HepG2 (cell line): ENCODE measurements at regions not wholly inside any gene's neighbourhood (a gene's known extent, or its start where the extent isn't known, plus 50 kb on each side); places are given as distances from the start of the nearest gene placed in this dataset.

ENCODE experiments used
- GATAD2A ChIP-seq: IDR thresholded peaks from 2 replicates; pipeline ENCODE4 v1.6.1; 2016
- HNF1A ChIP-seq, 2 experiments: sonication (generic) in 1 of 2; formaldehyde crosslinking in 1 of 2; IDR thresholded peaks; 2 replicates each; pipeline versions ENCODE4 v1.4.0 to v1.6.1; 2016 to 2020; ENCODE audit warnings: borderline replicate concordance in 1 of 2, low read depth in 1 of 2, mild to moderate bottlenecking in 1 of 2, missing genetic modification reagents in 1 of 2
- PRDM10 ChIP-seq: sonication (generic); formaldehyde crosslinking; IDR thresholded peaks from 2 replicates; pipeline ENCODE4 v1.4.0; 2020; ENCODE audit warnings: low read depth, missing genetic modification reagents
- SMYD3 ChIP-seq: sonication (generic); formaldehyde crosslinking; IDR thresholded peaks from 2 replicates; pipeline ENCODE4 v1.8.1; 2023; ENCODE audit warnings: mild to moderate bottlenecking, missing genetic modification reagents
- SOX13 ChIP-seq, 3 experiments: fragments of 450-650 bp in 1 of 3; sonication (generic) in 1 of 3; formaldehyde crosslinking in 1 of 3; IDR thresholded peaks in 2 of 3; conservative IDR thresholded peaks in 1 of 3; 2 replicates each; pipeline versions ENCODE4 v1.5.0 to v1.6.1; 2016 to 2020; ENCODE audit warnings: antibody characterized with exemption in 1 of 3, mild to moderate bottlenecking in 1 of 3, missing compliant biosample characterization in 1 of 3, missing genetic modification reagents in 1 of 3, moderate library complexity in 1 of 3
- SOX5 ChIP-seq: IDR thresholded peaks from 2 replicates; pipeline ENCODE4 v1.6.1; 2016; ENCODE audit warnings: borderline replicate concordance
- ZNF710 ChIP-seq: sonication (generic); formaldehyde crosslinking; IDR thresholded peaks from 2 replicates; pipeline ENCODE4 v1.5.0; 2020; ENCODE audit warnings: mild to moderate bottlenecking, missing genetic modification reagents, borderline replicate concordance

- TF ChIP-seq ZNF710 (CRISPR knock-in tag) = 0 out of 2 replicates have a peak, but pooled peaks have one; percentile 26
- peak; percentile 81 for TF ChIP-seq SOX5 (CRISPR knock-in tag)
- peak; percentile 50; the same call in 1 of the 2 replicates for TF ChIP-seq SOX13 (IDR thresholded peaks at IDR 0.05)
- peak in 1 of 2 experiments; percentile 86; a peak in 2 of 4 replicates for TF ChIP-seq SOX13 (CRISPR knock-in tag; conservative IDR thresholded peaks at IDR 0.05 in 1 of 2, IDR thresholded peaks at IDR 0.05 in 1 of 2)
- peak; percentile 22; the same call in 1 of the 2 replicates for TF ChIP-seq GATAD2A
- peak; percentile 96 for TF ChIP-seq PRDM10 (CRISPR knock-in tag)
- no peak for TF ChIP-seq SMYD3
- peak; percentile 72 for TF ChIP-seq HNF1A (IDR thresholded peaks at IDR 0.05; ENCODE audit: low read depth)
- no peak for TF ChIP-seq HNF1A (CRISPR knock-in tag; IDR thresholded peaks at IDR 0.05; ENCODE audit: borderline replicate concordance)
- TF ChIP-seq, all 625 proteins: peak for 8
Observed at GRCh38 chr6:134840086-134840867, 109.6 kb downstream of the ALDH8A1 start (continued).
